Gastrocnemius medialis (tissue), 4 donors: ENCODE measurements at regions not wholly inside any gene's neighbourhood (a gene's known extent, or its start where the extent isn't known, plus 50 kb on each side); places are given as distances from the start of the nearest gene placed in this dataset.

Experiments used
- CTCF ChIP-seq, 5 experiments: fragments of 450-650 bp in 3 of 5; fragments of 200-600 bp in 2 of 5; sonication (generic) in 2 of 5; IDR thresholded peaks in 4 of 5; conservative IDR thresholded peaks in 1 of 5; 1 replicate in 4 of 5; 2 replicates in 1 of 5; pipeline ENCODE4 v1.5.1; 2016 to 2019; ENCODE audit warnings: antibody characterized with exemption in 5 of 5, mild to moderate bottlenecking in 3 of 5, moderate library complexity in 3 of 5
- POLR2A ChIP-seq, 2 donors: fragments of 450-650 bp; IDR thresholded peaks; one replicate each; pipeline ENCODE4 v1.6.1; 2017; ENCODE audit warnings: antibody characterized with exemption in 2 of 2, mild to moderate bottlenecking in 2 of 2, moderate library complexity in 2 of 2

- TF ChIP-seq POLR2A (IDR thresholded peaks at IDR 0.05) = no peak
- no peak for TF ChIP-seq CTCF (IDR thresholded peaks at IDR 0.05 in 4 of 5, conservative IDR thresholded peaks at IDR 0.05 in 1 of 5)
These were observed 199.9 kb downstream of the PIK3R1 start for GRCh38 chr5:68415177-68416085.
